ENCODE measurements at regions not wholly inside any gene's neighbourhood (a gene's known extent, or its start where the extent isn't known, plus 50 kb on each side); places are given as distances from the start of the nearest gene placed in this dataset.

GRCh38 chr12:131527092-131527491 lies 183.8 kb upstream of the SFSWAP start:
- no peak for TF ChIP-seq CTCF (IDR thresholded peaks at IDR 0.05)
- TF ChIP-seq EZH2phosphoT487 (IDR thresholded peaks at IDR 0.05): no peak
